HG03039 (cell line): ENCODE measurements at regions not wholly inside any gene's neighbourhood (a gene's known extent, or its start where the extent isn't known, plus 50 kb on each side); places are given as distances from the start of the nearest gene placed in this dataset.
"Not testable (repeated sequence)": the region's sequence is repeated elsewhere in the genome, so short reads cannot be mapped to it uniquely, and the experiment has no call there.

Source experiments
- ATAC-seq: cut with Tn5 transposase; IDR thresholded peaks from one replicate; pipeline ENCODE4 v1.9.1; 2021; ENCODE audit warnings: mild to moderate bottlenecking, moderate library complexity; ENCODE audit not compliant: unreplicated experiment

DNA sequence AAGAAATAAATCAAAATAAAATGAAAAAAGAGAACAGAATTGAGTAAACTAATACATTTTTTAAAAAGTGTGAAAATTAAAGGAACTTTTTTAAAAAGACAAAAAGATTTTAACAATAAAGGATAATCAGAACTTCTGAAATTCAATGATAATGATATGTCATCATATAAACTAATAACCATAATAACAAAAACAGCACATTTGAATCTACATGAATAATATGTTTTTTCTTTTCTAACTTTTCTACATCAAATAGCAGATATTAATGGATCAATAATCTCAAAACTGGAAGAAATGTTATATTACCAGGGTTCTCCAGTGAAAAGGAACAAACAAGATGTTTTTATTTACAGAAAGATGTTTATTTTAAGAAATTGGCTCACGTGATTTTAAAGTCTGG lies 903.3 kb upstream of the MIR17HG start:
- no peak for ATAC-seq

DNA sequence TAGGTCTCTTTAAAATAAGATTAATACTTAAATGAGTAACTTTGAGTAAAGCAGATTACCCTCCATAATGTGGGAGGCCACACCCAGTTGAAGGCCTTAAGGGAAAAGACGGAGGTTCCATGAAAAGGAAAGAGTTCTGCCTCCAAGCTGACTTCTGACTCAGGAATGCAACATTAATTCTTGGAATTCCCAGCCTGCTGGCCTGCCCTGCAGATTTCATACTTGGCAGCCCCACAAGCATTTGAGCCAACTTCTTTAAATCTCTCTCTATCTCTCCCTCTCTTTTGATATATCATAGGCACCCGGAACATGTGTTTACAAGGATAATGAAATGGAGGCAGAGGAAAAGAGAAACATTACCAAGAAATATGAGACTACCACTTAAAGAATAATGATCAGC lies 902.3 kb upstream of the MIR17HG start:
- ATAC-seq: no peak

- ATAC-seq: no peak
Measured at GRCh38 chr13:90447034-90447733, 900.3 kb upstream of the MIR17HG start.

DNA sequence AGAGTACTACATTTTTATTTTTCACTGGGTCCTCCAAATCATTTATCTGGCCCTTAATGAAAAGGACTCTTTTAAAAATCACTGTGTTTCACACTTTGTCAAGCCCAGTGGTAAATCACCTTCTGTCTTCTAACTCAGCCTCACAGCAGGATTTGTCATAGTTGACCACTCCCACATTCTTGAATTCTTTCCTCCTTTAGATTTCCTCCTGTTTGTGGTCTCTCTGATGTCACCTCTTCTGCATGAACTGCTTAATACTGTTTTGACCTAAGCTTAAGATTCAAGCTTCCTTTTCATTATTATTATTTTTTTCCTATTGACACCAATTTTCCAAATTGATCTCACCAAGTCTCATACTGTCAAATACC lies 899.8 kb upstream of the MIR17HG start:
- no peak for ATAC-seq

DNA sequence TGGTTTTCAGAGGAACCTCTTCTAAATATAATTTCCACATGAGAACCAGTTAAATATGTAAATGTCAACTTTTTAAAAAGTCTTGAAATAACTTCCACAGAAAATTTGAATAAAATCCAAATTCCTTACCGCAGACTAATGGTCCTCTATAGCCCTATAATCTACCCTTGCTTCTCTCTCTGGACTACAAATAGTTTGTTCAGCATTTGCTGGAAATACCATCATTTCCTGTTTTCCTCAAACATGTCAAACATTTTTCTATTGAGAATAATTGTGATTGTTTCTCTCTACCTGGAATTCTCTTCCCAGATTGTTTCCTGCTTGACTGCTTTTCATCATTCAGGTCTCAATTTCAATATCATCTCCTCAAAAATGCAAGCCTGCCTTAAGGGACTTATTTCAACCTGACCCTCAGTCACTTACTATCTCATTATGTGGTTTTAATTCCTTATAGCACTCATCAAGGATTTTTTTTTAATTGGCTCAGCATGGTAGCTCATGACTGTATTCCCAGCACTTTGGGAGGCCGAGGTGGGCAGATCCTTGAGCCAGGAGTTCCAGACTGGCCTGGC lies 898.9 kb upstream of the MIR17HG start:
- no peak for ATAC-seq

DNA sequence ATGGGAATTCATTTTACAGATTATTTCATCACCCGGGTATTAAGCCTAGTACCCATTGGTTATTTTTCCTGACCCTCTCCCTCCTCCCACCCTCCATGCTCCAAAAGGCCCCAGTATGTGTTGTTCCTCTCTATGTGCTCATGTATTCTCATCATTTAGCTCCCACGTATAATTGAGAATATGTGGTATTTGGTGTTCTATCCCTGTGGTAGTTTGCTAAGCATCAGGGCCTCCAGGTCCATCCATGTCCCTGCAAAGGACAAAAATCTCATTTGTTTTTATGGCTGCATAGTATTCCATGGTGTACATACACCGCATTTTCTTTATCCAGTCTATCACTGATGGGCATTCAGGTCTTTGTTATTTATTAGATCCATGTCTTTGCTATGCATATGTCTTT lies 894.1 kb upstream of the MIR17HG start:
- ATAC-seq: no peak

GRCh38 chr13:90454002-90454636 lies 893.4 kb upstream of the MIR17HG start:
- no peak for ATAC-seq

DNA sequence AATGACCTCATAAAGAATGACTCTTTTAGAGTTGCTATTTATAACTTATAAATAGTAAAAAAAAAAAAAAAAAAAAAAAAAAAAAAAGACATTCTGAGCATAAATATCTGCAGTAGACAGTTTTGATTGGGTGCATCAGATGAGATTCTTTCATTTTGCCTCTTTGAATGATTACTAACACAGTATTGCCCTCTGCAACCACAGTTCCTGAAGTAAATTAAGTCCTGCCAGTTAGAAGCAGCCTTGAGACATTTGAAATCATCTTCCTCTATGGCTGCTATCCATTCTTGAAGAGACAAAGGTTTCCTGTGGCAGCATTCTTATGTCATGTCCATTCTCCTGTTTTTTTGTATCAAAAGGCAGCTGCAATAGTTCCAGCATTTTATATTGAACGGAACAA lies 892.4 kb upstream of the MIR17HG start:
- ATAC-seq: no peak

GRCh38 chr13:90455823-90456222 lies 891.7 kb upstream of the MIR17HG start:
- no peak for ATAC-seq

DNA sequence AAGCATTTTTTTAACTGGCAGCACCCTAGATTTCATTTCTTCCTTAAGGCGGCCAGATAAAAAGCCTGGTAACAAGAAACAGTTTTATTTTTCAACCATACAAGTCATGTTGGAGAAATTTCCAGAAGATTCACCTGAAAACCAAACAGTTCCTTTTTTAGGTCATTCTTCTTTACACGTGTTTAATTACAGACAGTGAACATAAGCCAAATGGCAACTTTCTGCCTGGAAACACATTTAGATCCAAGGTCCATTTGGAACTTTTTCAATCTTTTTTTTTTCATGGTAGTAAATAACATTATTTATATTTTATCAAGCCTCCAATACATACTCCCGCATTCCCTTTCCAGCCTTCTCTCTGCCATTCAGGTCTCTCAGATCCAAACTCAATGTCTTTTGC lies 886.1 kb upstream of the MIR17HG start:
- no peak for ATAC-seq

DNA sequence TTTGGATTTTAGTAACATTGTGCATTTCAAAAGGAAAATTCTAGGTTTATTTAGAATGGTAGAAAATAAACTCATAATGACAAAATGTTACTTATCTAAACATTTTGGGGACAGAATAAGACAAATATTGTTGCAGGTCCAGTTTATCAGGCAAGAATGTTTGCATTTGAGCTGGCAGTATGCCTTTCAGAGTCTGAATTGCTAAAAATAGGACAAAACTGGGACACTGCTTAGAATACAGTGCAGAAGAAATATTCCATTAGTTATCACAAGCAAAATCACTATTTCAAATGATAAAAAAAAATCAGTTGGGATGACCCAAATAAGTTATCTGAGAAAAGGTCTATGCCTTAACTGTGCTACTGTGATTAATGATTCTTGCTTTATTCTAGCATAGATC lies 870.3 kb upstream of the MIR17HG start:
- ATAC-seq: no peak

DNA sequence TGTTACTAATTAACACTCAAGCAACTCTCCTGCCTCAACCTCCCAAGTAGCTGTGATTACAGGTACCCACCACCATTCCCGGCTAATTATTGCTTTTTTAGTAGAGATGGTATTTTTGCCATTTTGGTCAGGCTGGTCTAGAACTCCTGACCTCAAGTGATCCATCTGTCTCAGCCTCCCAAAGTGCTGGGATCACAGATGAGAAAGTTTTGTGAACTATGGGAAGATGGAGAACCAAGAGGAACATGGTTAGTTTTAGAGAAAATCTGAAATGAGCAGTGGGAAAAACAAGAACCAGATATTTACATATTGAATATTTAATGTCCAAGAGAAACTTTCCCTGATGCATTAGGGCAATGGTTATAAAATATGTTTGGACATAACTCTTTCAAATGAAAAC lies 863.6 kb upstream of the MIR17HG start:
- no peak for ATAC-seq

GRCh38 chr13:90485436-90485835 lies 862.1 kb upstream of the MIR17HG start:
- ATAC-seq: no peak

DNA sequence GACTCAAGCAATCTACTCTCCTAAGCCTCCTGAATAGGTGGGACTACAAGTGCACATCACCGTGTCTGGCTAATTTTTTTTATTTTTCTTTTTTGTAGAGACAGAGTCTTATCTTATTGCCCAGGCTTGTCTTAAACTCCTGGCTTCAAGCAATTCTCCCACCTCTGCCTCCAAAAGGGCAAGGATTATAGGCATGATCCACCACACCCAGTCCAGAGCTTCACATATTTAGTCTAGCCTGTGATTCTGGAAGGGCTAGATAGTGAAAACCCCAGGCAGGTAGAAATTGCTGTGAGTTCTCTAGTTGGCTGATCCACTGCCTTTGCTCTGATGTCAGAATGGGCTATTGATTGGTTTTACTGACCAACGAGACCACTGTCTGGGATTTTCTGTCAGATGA lies 854.6 kb upstream of the MIR17HG start:
- ATAC-seq: no peak

- ATAC-seq: no peak
Measured at GRCh38 chr13:90493667-90494066, 853.8 kb upstream of the MIR17HG start.

DNA sequence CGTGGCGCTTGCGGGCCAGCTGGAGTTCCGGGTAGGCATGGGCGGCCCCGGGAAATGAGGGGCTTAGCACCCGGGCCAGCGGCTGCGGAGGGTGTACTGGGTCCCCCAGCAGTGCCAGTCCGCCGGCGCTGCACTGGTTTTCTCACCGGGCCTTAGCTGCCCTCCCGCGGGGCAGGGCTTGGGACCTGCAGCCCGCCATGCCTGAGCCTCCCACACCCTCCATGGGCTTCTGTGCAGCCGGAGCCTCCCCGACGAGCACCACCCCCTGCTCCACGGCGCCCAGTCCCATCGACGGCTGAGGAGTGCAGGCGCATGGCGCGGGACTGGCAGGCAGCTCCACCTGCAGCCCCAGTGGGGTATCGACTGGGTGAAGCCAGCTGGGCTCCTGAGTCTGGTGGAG lies 852.6 kb upstream of the MIR17HG start:
- ATAC-seq: not testable (repeated sequence)

DNA sequence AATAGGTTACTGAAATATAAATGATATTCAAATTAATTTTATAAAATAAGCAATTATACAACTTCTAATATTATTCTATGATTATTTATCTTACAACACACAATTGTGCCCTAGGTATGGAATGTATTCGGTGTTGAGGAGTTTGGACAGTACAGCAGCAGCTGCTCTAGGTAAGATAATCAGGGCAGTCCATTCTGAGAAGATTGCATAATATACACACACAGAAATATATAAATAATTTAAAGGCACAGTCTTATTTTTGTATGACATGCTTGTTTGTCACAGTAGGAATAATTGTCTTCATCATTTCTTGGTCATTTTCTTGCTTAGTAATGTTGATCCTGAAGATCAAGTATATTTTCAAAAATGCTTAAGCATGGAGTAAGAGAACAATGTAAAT lies 849.4 kb upstream of the MIR17HG start:
- ATAC-seq: no peak

DNA sequence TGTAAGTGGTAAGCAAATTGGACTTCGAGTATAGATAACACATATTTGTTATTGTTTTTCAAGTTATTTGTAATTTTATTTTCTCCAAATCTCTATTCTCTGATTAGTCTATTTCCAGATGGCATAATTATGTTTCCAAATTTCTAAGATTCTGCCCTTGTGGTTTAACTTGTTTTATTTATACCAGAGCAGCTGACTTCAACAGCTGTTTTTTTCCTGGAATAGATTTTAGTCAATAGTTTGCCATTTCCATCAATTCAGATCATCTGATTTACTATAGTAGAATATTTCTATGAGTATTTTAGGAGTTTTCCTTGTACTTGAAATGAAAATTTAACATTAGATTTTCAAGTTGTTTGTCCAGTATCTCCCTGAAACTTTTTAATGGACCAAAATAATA lies 848.7 kb upstream of the MIR17HG start:
- no peak for ATAC-seq

GRCh38 chr13:90500569-90500968 lies 846.9 kb upstream of the MIR17HG start:
- no peak for ATAC-seq

DNA sequence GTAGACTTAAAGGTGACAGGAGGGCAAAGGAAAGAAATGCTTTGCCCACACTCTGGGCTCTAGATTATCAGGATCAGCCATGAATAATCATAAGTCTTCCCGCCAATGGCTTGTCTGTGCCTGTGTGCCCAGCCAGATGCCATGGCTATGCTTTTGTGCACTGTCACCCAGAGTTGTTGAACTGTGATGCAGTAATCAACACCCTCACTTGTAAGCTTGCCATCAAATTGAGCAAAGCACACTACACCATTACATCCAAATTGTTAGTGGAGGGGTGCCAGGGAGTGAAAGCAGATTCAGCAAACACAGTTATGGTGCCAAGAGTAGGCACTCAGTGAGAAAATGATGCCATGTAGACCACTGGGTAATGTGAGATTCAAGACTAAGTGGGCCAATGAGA lies 845.3 kb upstream of the MIR17HG start:
- ATAC-seq: no peak

DNA sequence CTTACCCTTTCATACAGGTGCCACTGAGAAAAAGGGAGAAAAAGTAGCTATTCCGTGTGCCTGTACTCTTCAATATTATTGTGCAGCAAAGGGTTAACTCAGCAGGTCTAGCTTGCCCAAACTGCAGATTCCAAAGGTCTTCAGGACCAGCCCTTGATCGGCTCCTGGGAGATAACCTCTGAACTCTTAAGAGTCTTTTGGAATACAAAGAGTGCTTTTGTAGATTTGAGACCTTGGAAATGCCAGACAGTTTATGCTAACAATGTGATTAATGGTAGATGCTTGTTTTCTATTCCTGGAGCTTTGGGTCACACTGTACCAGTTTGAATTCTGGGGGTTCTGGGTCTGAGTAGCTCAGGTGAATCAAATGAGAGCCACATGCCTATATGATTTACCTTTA lies 844.7 kb upstream of the MIR17HG start:
- ATAC-seq: no peak

DNA sequence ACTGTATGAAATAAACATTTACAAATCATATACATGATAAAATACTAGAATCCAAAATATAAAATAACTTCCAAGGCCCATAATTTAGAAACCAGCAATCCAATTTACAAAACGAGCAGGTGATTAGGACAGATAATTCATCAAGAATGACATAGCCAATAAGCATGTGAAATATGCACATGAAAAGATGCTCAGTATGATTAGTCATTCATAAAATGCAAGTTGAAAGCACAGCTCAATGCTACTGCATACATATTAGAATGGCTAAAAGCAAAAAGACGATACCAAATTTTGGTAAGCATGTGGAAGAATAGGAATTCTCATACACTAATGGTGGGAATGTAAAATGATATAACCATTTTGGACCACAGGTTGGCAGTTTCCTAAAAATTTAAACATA lies 837.2 kb upstream of the MIR17HG start:
- ATAC-seq: no peak

- ATAC-seq: no peak
Measured at GRCh38 chr13:90511903-90512302, 835.6 kb upstream of the MIR17HG start.
